Psoas muscle (tissue), 7 donors: ENCODE measurements at regions not wholly inside any gene's neighbourhood (a gene's known extent, or its start where the extent isn't known, plus 50 kb on each side); places are given as distances from the start of the nearest gene placed in this dataset.

Experiments
- ATAC-seq, 4 donors: fragments of 200-7000 bp; cut with Tn5 transposase; one replicate each; pipeline ENCODE4 v1.9.1; 2020; ENCODE audit warnings: moderate library complexity in 3 of 4, mild to moderate bottlenecking in 2 of 4
- DNase-seq, 2 donors: peaks; one replicate each; pipeline ENCODE4 v3.0.0-alpha.2; 2020
- H3K27ac ChIP-seq: fragments of 200-600 bp; one replicate; pipeline ENCODE4 v1.8.0; 2022
- H3K27me3 ChIP-seq, 3 donors: fragments of 200-600 bp in 1 of 3; one replicate each; pipeline versions ENCODE4 v1.6.1 to v1.8.0; 2013 to 2022; ENCODE audit warnings: low read length in 2 of 3, mild to moderate bottlenecking in 2 of 3, moderate library complexity in 1 of 3; ENCODE audit not compliant: insufficient read depth in 3 of 3
- H3K36me3 ChIP-seq, 2 donors: fragments of 200-600 bp in 1 of 2; one replicate each; pipeline versions ENCODE4 v1.6.1 to v1.8.0; 2013 to 2022; ENCODE audit warnings: low read depth in 1 of 2, mild to moderate bottlenecking in 1 of 2, moderate library complexity in 1 of 2; ENCODE audit not compliant: insufficient read depth in 1 of 2
- H3K4me1 ChIP-seq: fragments of 200-600 bp; one replicate; pipeline ENCODE4 v1.8.0; 2022
- H3K4me3 ChIP-seq: fragments of 200-600 bp; one replicate; pipeline ENCODE4 v1.8.0; 2022; ENCODE audit warnings: mild to moderate bottlenecking
- H3K9me3 ChIP-seq: fragments of 200-600 bp; one replicate; pipeline ENCODE4 v1.8.0; 2022
- WGBS, 3 donors: extraction: QIAGEN DNeasy Blood & Tissue Kit; methylation state at CpG; one replicate each; pipeline versions ENCODE4 v1.1.6 to v1.1.7; 2013; 5-methylcytosine and 5-hydroxymethylcytosine counted together
- intact Hi-C, 2 donors: fragments of 100-400 bp; cut with DNase I; formaldehyde crosslinking; loops; one replicate each; pipeline versions ENCODE4 v1.11.0 to v1.14.2; 2022
- TF ChIP-seq, protein P1 (sequence below): fragments of 200-600 bp; IDR thresholded peaks from one replicate; pipeline ENCODE4 v1.8.0; 2022; ENCODE audit warnings: antibody characterized with exemption
- donor health status: healthy with polysubstance abuse.
- donor health status: DM: no; HTN: no; CAD: no; lungs with moderate emphysema.
- donor health status: Bipolar disorder and iron deficiency.
- donor health status: healthy.
- donor health status: DM: yes; HTN: yes; CAD: no.
- donor health status: DM: no; HTN: no; CAD: no.
- donor health status: DM: yes; HTN: yes; CAD: no.

DNA sequence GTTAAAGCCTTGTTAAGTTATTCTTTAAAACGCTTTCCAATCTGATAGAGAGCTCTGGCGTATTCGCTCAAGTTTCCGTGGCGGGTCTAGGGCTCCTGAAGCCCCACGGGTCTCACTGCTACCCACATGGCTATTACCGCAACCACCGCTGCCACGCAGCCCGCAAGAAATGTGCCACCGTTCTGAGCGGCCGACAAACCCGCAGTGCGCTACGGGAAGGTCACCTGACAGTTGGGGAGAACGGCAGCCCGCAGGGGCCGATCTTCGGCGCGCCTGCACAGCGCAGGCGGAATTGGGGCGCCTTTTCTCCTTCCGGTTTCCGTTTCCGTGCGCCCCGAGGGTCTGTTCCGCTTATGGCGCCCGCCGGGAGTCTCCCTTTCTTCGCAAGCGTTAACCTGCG lies 76.6 kb upstream of the SNRPN start:
- intact Hi-C loops = no loop called here
- peak overlapping the region; percentile 63 for H3K4me3 ChIP-seq
- no peaks in the 10 kb centered on the region for H3K9me3 ChIP-seq
- no peaks in the 10 kb centered on the region for H3K4me1 ChIP-seq
- no peaks in the 10 kb centered on the region for H3K27me3 ChIP-seq
- TF ChIP-seq, protein P1, sequence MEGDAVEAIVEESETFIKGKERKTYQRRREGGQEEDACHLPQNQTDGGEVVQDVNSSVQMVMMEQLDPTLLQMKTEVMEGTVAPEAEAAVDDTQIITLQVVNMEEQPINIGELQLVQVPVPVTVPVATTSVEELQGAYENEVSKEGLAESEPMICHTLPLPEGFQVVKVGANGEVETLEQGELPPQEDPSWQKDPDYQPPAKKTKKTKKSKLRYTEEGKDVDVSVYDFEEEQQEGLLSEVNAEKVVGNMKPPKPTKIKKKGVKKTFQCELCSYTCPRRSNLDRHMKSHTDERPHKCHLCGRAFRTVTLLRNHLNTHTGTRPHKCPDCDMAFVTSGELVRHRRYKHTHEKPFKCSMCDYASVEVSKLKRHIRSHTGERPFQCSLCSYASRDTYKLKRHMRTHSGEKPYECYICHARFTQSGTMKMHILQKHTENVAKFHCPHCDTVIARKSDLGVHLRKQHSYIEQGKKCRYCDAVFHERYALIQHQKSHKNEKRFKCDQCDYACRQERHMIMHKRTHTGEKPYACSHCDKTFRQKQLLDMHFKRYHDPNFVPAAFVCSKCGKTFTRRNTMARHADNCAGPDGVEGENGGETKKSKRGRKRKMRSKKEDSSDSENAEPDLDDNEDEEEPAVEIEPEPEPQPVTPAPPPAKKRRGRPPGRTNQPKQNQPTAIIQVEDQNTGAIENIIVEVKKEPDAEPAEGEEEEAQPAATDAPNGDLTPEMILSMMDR = no peak
- 30 to 44% (median 43%) methylated on average over 37 of the region's 37 CpGs for WGBS, 3 donors
- peak; percentile 14 to 56 for DNase-seq
- no peaks in the 10 kb centered on the region for H3K36me3 ChIP-seq
- no peak overlapping the region for H3K27ac ChIP-seq
- peak; percentile 34 to 82 (median 72) for ATAC-seq

DNA sequence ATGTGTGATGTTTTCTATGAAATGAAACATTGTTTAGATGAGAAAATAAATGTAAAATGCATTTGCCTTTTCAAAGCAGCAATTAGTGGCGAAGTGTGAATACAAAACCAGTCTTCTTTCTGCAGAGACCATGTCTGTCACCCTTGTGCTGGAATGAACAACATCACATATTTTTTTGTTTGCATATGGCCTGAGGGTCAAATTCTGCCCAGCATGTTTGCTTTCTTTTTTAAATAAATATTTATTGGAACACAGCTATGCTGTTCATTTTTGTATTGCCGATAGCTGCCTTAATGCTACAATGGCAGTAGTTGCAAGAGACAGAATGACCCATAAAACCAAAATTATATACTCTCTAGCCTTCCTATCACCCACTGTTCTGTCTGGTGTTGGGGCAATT lies 75.3 kb upstream of the SNRPN start:
- Histone ChIP-seq H3K36me3 (no peaks in the 10 kb centered on the region), H3K4me3 (no peak overlapping the region), H3K27ac (no peak overlapping the region), H3K4me1 (no peaks in the 10 kb centered on the region), H3K9me3 (no peaks in the 10 kb centered on the region), H3K27me3 (no peaks in the 10 kb centered on the region)
- TF ChIP-seq, protein P1 = no peak
- DNase-seq (no peak), ATAC-seq (no peak)
- 64 to 75% (median 73%) methylated on average over 2 of the region's 2 CpGs for WGBS, 3 donors
- intact Hi-C loops = no loop called here

- intact Hi-C loops = no loop called here
- TF ChIP-seq, protein P1 = no peak
- no peak overlapping the region for H3K27ac ChIP-seq
- H3K36me3 ChIP-seq = no peaks in the 10 kb centered on the region
- no peaks in the 10 kb centered on the region for H3K4me1 ChIP-seq
- WGBS, 3 donors = 74 to 88% (median 84%) methylated on average over 8 of the region's 8 CpGs
- no peaks in the 10 kb centered on the region for H3K9me3 ChIP-seq
- H3K4me3 ChIP-seq = no peak overlapping the region
- no peaks in the 10 kb centered on the region for H3K27me3 ChIP-seq
- DNase-seq (no peak), ATAC-seq (no peak)
Observed at GRCh38 chr15:24880663-24881062, 74.1 kb upstream of the SNRPN start.

- no peaks in the 10 kb centered on the region for H3K36me3 ChIP-seq
- WGBS, 3 donors = 67 to 75% (median 72%) methylated on average over 3 of the region's 3 CpGs
- peaks cover 0 to 2% (median 0%) of the 10 kb centered on the region in 3 donors for H3K27me3 ChIP-seq
- TF ChIP-seq, protein P1 = no peak
- no peaks in the 10 kb centered on the region for H3K4me1 ChIP-seq
- intact Hi-C loops = no loop called here
- no peak for ATAC-seq
- H3K4me3 ChIP-seq = no peak overlapping the region
- H3K9me3 ChIP-seq = peaks cover 3% of the 10 kb centered on the region
- H3K27ac ChIP-seq = no peak overlapping the region
- DNase-seq = no peak
Observed at GRCh38 chr15:24886538-24886937, 68.2 kb upstream of the SNRPN start.

- Histone ChIP-seq H3K4me1 (no peaks in the 10 kb centered on the region), H3K36me3 (no peaks in the 10 kb centered on the region), H3K27ac (no peak overlapping the region), H3K4me3 (no peak overlapping the region), H3K9me3 (no peaks in the 10 kb centered on the region), H3K27me3 (no peaks in the 10 kb centered on the region)
- WGBS, 3 donors = 50 to 57% (median 54%) methylated on average over 8 of the region's 8 CpGs
- ATAC-seq = no peak
- DNase-seq = no peak
- intact Hi-C loops = no loop called here
- TF ChIP-seq, protein P1 = no peak
Observed at GRCh38 chr15:24898715-24899272, 56.0 kb upstream of the SNRPN start.
